ENCODE measurements at regions not wholly inside any gene's neighbourhood (a gene's known extent, or its start where the extent isn't known, plus 50 kb on each side); places are given as distances from the start of the nearest gene placed in this dataset.

GRCh38 chr13:31885994-31886393 lies 145.6 kb upstream of the FRY start:
- Histone ChIP-seq H4K20me1 (ENCODE audit: insufficient read depth, low read length) (no peaks in the 10 kb centered on the region), H2BK15ac (ENCODE audit: low read depth, low read length) (no peak overlapping the region), H4K5ac (ENCODE audit: low read depth, low read length) (no peak overlapping the region), H2BK20ac (ENCODE audit: low read depth, low read length) (no peak overlapping the region), H3K56ac (ENCODE audit: extremely low read depth, insufficient read depth, low read length) (no peak overlapping the region), H2BK120ac (ENCODE audit: low read depth, low read length) (no peak overlapping the region), H3K4ac (ENCODE audit: low read depth, low read length) (no peak overlapping the region), H3K36me3 (ENCODE audit: control insufficient read depth, insufficient read depth, low read length) (no peaks in the 10 kb centered on the region), H2AK5ac (ENCODE audit: low read depth, low read length) (no peak overlapping the region), H3K9ac (ENCODE audit: low read depth, low read length) (no peak overlapping the region), H3K4me2 (ENCODE audit: low read depth, low read length) (no peak overlapping the region), H4K91ac (ENCODE audit: insufficient read depth, low read depth, low read length) (no peak overlapping the region), H4K8ac (ENCODE audit: low read depth in 2 of 2, low read length in 2 of 2) (no peak overlapping the region), H2AK9ac (replicated peaks; ENCODE audit: low read depth, low read length, poor library complexity) (no peak overlapping the region), H3K4me1 (ENCODE audit: control insufficient read depth, insufficient read depth, low read length) (peaks cover 7% of the 10 kb centered on the region; the same call in 1 of the 2 replicates), H3K9me3 (ENCODE audit: control insufficient read depth, insufficient read depth, low read length) (no peaks in the 10 kb centered on the region), H3K9me1 (ENCODE audit: insufficient read depth, low read length) (0 out of 2 replicates have a peak, but pooled peaks cover 5% of the 10 kb centered on the region), H2AFZ (replicated peaks; ENCODE audit: low read length, poor library complexity) (no peak overlapping the region), H3K79me1 (ENCODE audit: low read depth in 1 of 2, low read length in 2 of 2) (no peaks in the 10 kb centered on the region), H3K27me3 (ENCODE audit: control insufficient read depth, insufficient read depth, low read length) (peaks cover 4% of the 10 kb centered on the region; the same call in 1 of the 2 replicates), H2BK5ac (ENCODE audit: low read depth, low read length, poor library complexity, severe bottlenecking) (no peak overlapping the region), H3K4me3 (ENCODE audit: insufficient read depth, low read depth, low read length) (no peak overlapping the region), H3K18ac (ENCODE audit: low read depth, low read length) (no peak overlapping the region), H3K27ac (ENCODE audit: insufficient read depth, low read length) (no peak overlapping the region), H3K14ac (replicated peaks; ENCODE audit: low read depth, low read length) (no peak overlapping the region), H3K23ac (ENCODE audit: low read depth, low read length) (no peak overlapping the region)
- peak; percentile 15; the same call in 1 of the 2 replicates for ATAC-seq (ENCODE audit: low read depth)
- TF ChIP-seq RAD21 (IDR thresholded peaks at IDR 0.05; ENCODE audit: low read length) (no peak), MAFK (IDR thresholded peaks at IDR 0.05; ENCODE audit: low read depth, low read length) (no peak), CTCF (conservative IDR thresholded peaks at IDR 0.05; ENCODE audit: low read depth, low read length) (no peak), RFX5 (IDR thresholded peaks at IDR 0.05; ENCODE audit: low read depth, low read length) (no peak), BHLHE40 (IDR thresholded peaks at IDR 0.05; ENCODE audit: low read depth, low read length) (no peak), CEBPB (IDR thresholded peaks at IDR 0.05; ENCODE audit: low read depth, low read length) (no peak), CHD1 (IDR thresholded peaks at IDR 0.05; ENCODE audit: low read depth, low read length) (no peak), RCOR1 (IDR thresholded peaks at IDR 0.05; ENCODE audit: insufficient replicate concordance, low read length) (no peak), MXI1 (IDR thresholded peaks at IDR 0.05; ENCODE audit: borderline replicate concordance, low read depth, low read length) (no peak), SMC3 (IDR thresholded peaks at IDR 0.05; ENCODE audit: low read depth, low read length) (no peak), MAZ (IDR thresholded peaks at IDR 0.05; ENCODE audit: borderline replicate concordance, low read depth, low read length) (no peak), FOS (IDR thresholded peaks at IDR 0.05; ENCODE audit: low read depth, low read length) (no peak)
- TF ChIP-seq, protein P1, sequence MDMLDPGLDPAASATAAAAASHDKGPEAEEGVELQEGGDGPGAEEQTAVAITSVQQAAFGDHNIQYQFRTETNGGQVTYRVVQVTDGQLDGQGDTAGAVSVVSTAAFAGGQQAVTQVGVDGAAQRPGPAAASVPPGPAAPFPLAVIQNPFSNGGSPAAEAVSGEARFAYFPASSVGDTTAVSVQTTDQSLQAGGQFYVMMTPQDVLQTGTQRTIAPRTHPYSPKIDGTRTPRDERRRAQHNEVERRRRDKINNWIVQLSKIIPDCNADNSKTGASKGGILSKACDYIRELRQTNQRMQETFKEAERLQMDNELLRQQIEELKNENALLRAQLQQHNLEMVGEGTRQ (IDR thresholded peaks at IDR 0.05; ENCODE audit: low read depth, low read length), result no peak
- in situ Hi-C loops (cut with MboI; ENCODE audit: low sequenced_read_pairs) (no loop called here), intact Hi-C loops (cut with micrococcal nuclease) (no loop called here), dilution Hi-C loops (cut with HindIII; ENCODE audit: low sequenced_read_pairs, unreplicated experiment) (no loop called here)
- no TSS peak for BruUV-seq (replicated peaks)
- peak; percentile 4 for DNase-seq
- ChIA-PET CTCF (interaction anchor here (0.6 kb wide), 1 partner anchor 14 kb away, joined by 3 read pairs; no protein-coding TSS in a partner anchor), POLR2A (ENCODE audit: unreplicated experiment) (no interaction called here)
- no CpG with 5 or more reads among the region's 6 CpGs for WGBS, 2 experiments (ENCODE audit: extremely low coverage in 2 of 2, insufficient read length in 1 of 2)
